IMR-90 (cell line): ENCODE measurements at regions not wholly inside any gene's neighbourhood (a gene's known extent, or its start where the extent isn't known, plus 50 kb on each side); places are given as distances from the start of the nearest gene placed in this dataset.

Experiments
- ATAC-seq: fragments of 200-7000 bp; cut with Tn5 transposase; 2 replicates; pipeline ENCODE4 v1.9.1; 2020; ENCODE audit warnings: low read depth, mild to moderate bottlenecking, moderate library complexity
- BruUV-seq: library from RNA; stranded (reverse); fragments of 400-500 nt; replicated peaks from 2 replicates; lab custom pipeline; 2021; lab: Mats Ljungman, UMichigan
- CTCF ChIA-PET: fragments of 300-600 bp; formaldehyde crosslinking; extraction: SDS; loops from one replicate; lab custom pipeline; 2021; ENCODE audit warnings: antibody characterized with exemption; lab: Yijun Ruan, JAX
- POLR2A ChIA-PET: fragments of 300-600 bp; sonication (Branson Sonifier 250); formaldehyde crosslinking; loops from one replicate; lab custom pipeline; 2022; ENCODE audit warnings: antibody characterized with exemption; ENCODE audit not compliant: unreplicated experiment; lab: Charles Lee
- DNase-seq: peaks from one replicate; pipeline ENCODE4 v3.0.0; 2013
- H2AFZ ChIP-seq: replicated peaks from 2 replicates; pipeline ENCODE3; 2013; ENCODE audit warnings: low read length, mild to moderate bottlenecking; ENCODE audit not compliant: poor library complexity
- H2AK5ac ChIP-seq: 2 replicates; pipeline ENCODE4 v1.6.1; 2013; ENCODE audit warnings: low read depth, low read length, inconsistent platforms
- H2AK9ac ChIP-seq: replicated peaks from 2 replicates; pipeline ENCODE3; 2013; ENCODE audit warnings: mild to moderate bottlenecking, low read depth, low read length, moderate library complexity; ENCODE audit not compliant: poor library complexity
- H2BK120ac ChIP-seq: 2 replicates; pipeline ENCODE4 v1.6.1; 2013; ENCODE audit warnings: low read depth, low read length, inconsistent platforms
- H2BK15ac ChIP-seq: 3 replicates; pipeline ENCODE4 v1.6.1; 2013; ENCODE audit warnings: low read depth, low read length, inconsistent platforms
- H2BK20ac ChIP-seq: 2 replicates; pipeline ENCODE4 v1.6.1; 2013; ENCODE audit warnings: low read depth, mild to moderate bottlenecking, inconsistent platforms, low read length, moderate library complexity
- H2BK5ac ChIP-seq: 2 replicates; pipeline ENCODE4 v1.6.1; 2013; ENCODE audit warnings: mild to moderate bottlenecking, low read depth, low read length, inconsistent platforms; ENCODE audit not compliant: poor library complexity, severe bottlenecking
- H3K14ac ChIP-seq: replicated peaks from 2 replicates; pipeline ENCODE4 v1.6.1; 2013; ENCODE audit warnings: low read depth, low read length, inconsistent platforms
- H3K18ac ChIP-seq: 2 replicates; pipeline ENCODE4 v1.6.1; 2013; ENCODE audit warnings: low read depth, low read length, control low read depth
- H3K23ac ChIP-seq: 2 replicates; pipeline ENCODE4 v1.6.1; 2013; ENCODE audit warnings: low read depth, low read length, inconsistent platforms
- H3K27ac ChIP-seq: 2 replicates; pipeline ENCODE4 v1.5.1; 2013; ENCODE audit warnings: mild to moderate bottlenecking, control low read depth, low read length; ENCODE audit not compliant: insufficient read depth
- H3K27me3 ChIP-seq: 2 replicates; pipeline ENCODE4 v1.6.1; 2013; ENCODE audit warnings: low read length; ENCODE audit not compliant: control insufficient read depth, insufficient read depth
- H3K36me3 ChIP-seq: 2 replicates; pipeline ENCODE4 v1.6.1; 2013; ENCODE audit warnings: low read length, mixed read lengths; ENCODE audit not compliant: control insufficient read depth, insufficient read depth
- H3K4ac ChIP-seq: 2 replicates; pipeline ENCODE4 v1.6.1; 2013; ENCODE audit warnings: low read depth, low read length, inconsistent platforms
- H3K4me1 ChIP-seq: 2 replicates; pipeline ENCODE4 v1.6.1; 2013; ENCODE audit warnings: low read length, mixed read lengths; ENCODE audit not compliant: control insufficient read depth, insufficient read depth
- H3K4me2 ChIP-seq: 2 replicates; pipeline ENCODE4 v1.6.1; 2013; ENCODE audit warnings: low read depth, mild to moderate bottlenecking, control low read depth, low read length, moderate library complexity
- H3K4me3 ChIP-seq: 2 replicates; pipeline ENCODE4 v1.5.1; 2013; ENCODE audit warnings: low read depth, mild to moderate bottlenecking, control low read depth, low read length, moderate library complexity; ENCODE audit not compliant: insufficient read depth
- H3K56ac ChIP-seq: 2 replicates; pipeline ENCODE4 v1.6.1; 2013; ENCODE audit warnings: low read length, inconsistent platforms; ENCODE audit not compliant: insufficient read depth; ENCODE audit errors: extremely low read depth
- H3K79me1 ChIP-seq, 2 experiments: 2 replicates each; pipeline ENCODE4 v1.6.1; 2013; ENCODE audit warnings: low read length in 2 of 2, inconsistent platforms in 1 of 2, low read depth in 1 of 2
- H3K9ac ChIP-seq: 2 replicates; pipeline ENCODE4 v1.6.1; 2013; ENCODE audit warnings: low read depth, low read length, control low read depth
- H3K9me1 ChIP-seq: 2 replicates; pipeline ENCODE4 v1.6.1; 2013; ENCODE audit warnings: low read length, inconsistent platforms; ENCODE audit not compliant: insufficient read depth
- H3K9me3 ChIP-seq: 2 replicates; pipeline ENCODE4 v1.6.1; 2013; ENCODE audit warnings: low read length; ENCODE audit not compliant: control insufficient read depth, insufficient read depth
- H4K20me1 ChIP-seq: 2 replicates; pipeline ENCODE4 v1.6.1; 2013; ENCODE audit warnings: low read length, inconsistent platforms; ENCODE audit not compliant: insufficient read depth
- H4K5ac ChIP-seq: 2 replicates; pipeline ENCODE4 v1.6.1; 2013; ENCODE audit warnings: mild to moderate bottlenecking, low read depth, low read length, control low read depth
- H4K8ac ChIP-seq, 2 experiments: 2 replicates each; pipeline ENCODE4 v1.6.1; 2013; ENCODE audit warnings: low read depth in 2 of 2, low read length in 2 of 2, control low read depth in 1 of 2, inconsistent platforms in 1 of 2
- H4K91ac ChIP-seq: 2 replicates; pipeline ENCODE4 v1.6.1; 2013; ENCODE audit warnings: low read depth, low read length, inconsistent platforms; ENCODE audit not compliant: insufficient read depth
- BHLHE40 ChIP-seq: fragments of 150-350 bp; IDR thresholded peaks from 2 replicates; pipeline ENCODE4 v1.6.1; 2016; ENCODE audit warnings: mild to moderate bottlenecking, low read depth, low read length
- CHD1 ChIP-seq: IDR thresholded peaks from 2 replicates; pipeline ENCODE4 v1.6.1; 2012; ENCODE audit warnings: low read depth, low read length, improper control_type of control experiment
- FOS ChIP-seq: fragments of 150-350 bp; IDR thresholded peaks from 2 replicates; pipeline ENCODE4 v1.6.1; 2016; ENCODE audit warnings: low read depth, low read length
- MAFK ChIP-seq: IDR thresholded peaks from 2 replicates; pipeline ENCODE4 v1.6.1; 2012; ENCODE audit warnings: low read depth, low read length, improper control_type of control experiment
- MAZ ChIP-seq: IDR thresholded peaks from 2 replicates; pipeline ENCODE4 v1.6.1; 2012; ENCODE audit warnings: low read depth, mild to moderate bottlenecking, low read length, improper control_type of control experiment, moderate library complexity, borderline replicate concordance
- NFE2L2 ChIP-seq: fragments of 150-350 bp; IDR thresholded peaks from 2 replicates; pipeline ENCODE4 v1.6.1; 2016; ENCODE audit warnings: low read depth, mild to moderate bottlenecking, low read length
- SMC3 ChIP-seq: fragments of 150-350 bp; IDR thresholded peaks from 2 replicates; pipeline ENCODE4 v1.6.1; 2016; ENCODE audit warnings: low read depth, mild to moderate bottlenecking, antibody characterized with exemption, low read length, moderate library complexity
- WGBS, 2 experiments: methylation state at CpG; one replicate each; pipeline versions ENCODE4 v1.1.5 to v1.1.7; 2013; ENCODE audit warnings: missing lambda C conversion rate in 2 of 2; ENCODE audit not compliant: insufficient read length in 1 of 2; ENCODE audit errors: extremely low coverage in 2 of 2; 5-methylcytosine and 5-hydroxymethylcytosine counted together
- dilution Hi-C: fragments of 300-500 bp; cut with HindIII; formaldehyde crosslinking; loops from one replicate; pipeline ENCODE4 v1.14.3; 2018; ENCODE audit warnings: low sequenced_read_pairs; ENCODE audit not compliant: unreplicated experiment
- in situ Hi-C: fragments of 300-500 bp; cut with MboI; formaldehyde crosslinking; loops from 3 replicates; pipeline ENCODE4 v1.14.3; 2019; ENCODE audit warnings: low sequenced_read_pairs, inconsistent platforms, mixed read lengths
- intact Hi-C: fragments of 100-400 bp; cut with micrococcal nuclease; formaldehyde crosslinking; loops from 2 replicates; pipeline ENCODE4 v1.10.0; 2022
- TF ChIP-seq, protein P1 (sequence below): fragments of 150-350 bp; IDR thresholded peaks from 2 replicates; pipeline ENCODE4 v1.6.1; 2016; ENCODE audit warnings: low read depth, mild to moderate bottlenecking, low read length, moderate library complexity, borderline replicate concordance
- TF ChIP-seq, protein P2 (sequence below): fragments of 150-350 bp; IDR thresholded peaks from 2 replicates; pipeline ENCODE4 v1.6.1; 2017; ENCODE audit warnings: mild to moderate bottlenecking, antibody characterized with exemption, low read length, low read depth

DNA sequence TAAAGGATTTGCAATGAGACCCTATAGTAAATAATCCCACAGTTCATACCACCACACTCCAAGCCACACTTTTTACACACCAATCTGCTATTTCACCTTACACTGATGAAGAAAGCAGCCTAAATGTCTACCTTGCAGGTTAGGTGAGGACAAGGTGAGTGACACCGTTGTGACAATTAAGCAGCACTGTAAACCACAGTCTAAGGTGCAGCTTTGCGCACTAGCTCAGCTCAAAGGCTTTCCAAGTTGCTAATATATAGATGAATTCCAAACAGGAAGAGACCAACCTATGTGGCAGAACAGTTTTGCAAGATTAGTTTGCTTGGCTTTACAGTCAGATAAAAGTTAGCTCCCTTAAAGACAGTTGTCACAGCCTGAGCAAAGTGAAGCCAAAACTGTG lies 429.5 kb upstream of the MARCKS start:
- H3K14ac ChIP-seq = 0 out of 2 replicates have a peak overlapping the region, but pooled peaks have one; percentile 4
- H3K4ac ChIP-seq = no peak overlapping the region
- H3K27ac ChIP-seq = no peak overlapping the region
- POLR2A ChIA-PET = no interaction called here
- no peaks in the 10 kb centered on the region for H3K9me3 ChIP-seq
- H4K5ac ChIP-seq = no peak overlapping the region
- no peak for DNase-seq
- H3K23ac ChIP-seq = no peak overlapping the region
- H4K91ac ChIP-seq = no peak overlapping the region
- dilution Hi-C loops = no loop called here
- CTCF ChIA-PET = no interaction called here
- no peak overlapping the region for H3K9ac ChIP-seq
- in situ Hi-C loops = no loop called here
- TF ChIP-seq MAZ (no peak), CHD1 (no peak), MAFK (no peak), BHLHE40 (no peak), SMC3 (no peak), FOS (no peak), NFE2L2 (no peak)
- TF ChIP-seq, protein P1, sequence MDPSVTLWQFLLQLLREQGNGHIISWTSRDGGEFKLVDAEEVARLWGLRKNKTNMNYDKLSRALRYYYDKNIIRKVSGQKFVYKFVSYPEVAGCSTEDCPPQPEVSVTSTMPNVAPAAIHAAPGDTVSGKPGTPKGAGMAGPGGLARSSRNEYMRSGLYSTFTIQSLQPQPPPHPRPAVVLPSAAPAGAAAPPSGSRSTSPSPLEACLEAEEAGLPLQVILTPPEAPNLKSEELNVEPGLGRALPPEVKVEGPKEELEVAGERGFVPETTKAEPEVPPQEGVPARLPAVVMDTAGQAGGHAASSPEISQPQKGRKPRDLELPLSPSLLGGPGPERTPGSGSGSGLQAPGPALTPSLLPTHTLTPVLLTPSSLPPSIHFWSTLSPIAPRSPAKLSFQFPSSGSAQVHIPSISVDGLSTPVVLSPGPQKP = no peak
- TF ChIP-seq, protein P2, sequence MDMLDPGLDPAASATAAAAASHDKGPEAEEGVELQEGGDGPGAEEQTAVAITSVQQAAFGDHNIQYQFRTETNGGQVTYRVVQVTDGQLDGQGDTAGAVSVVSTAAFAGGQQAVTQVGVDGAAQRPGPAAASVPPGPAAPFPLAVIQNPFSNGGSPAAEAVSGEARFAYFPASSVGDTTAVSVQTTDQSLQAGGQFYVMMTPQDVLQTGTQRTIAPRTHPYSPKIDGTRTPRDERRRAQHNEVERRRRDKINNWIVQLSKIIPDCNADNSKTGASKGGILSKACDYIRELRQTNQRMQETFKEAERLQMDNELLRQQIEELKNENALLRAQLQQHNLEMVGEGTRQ = no peak
- H2BK15ac ChIP-seq = no peak overlapping the region
- peaks cover 2% of the 10 kb centered on the region; the same call in 1 of the 2 replicates for H3K4me1 ChIP-seq
- no peak overlapping the region for H2BK20ac ChIP-seq
- H4K8ac ChIP-seq = no peak overlapping the region
- no TSS peak for BruUV-seq
- H3K36me3 ChIP-seq = no peaks in the 10 kb centered on the region
- no peak overlapping the region for H2BK5ac ChIP-seq
- H3K56ac ChIP-seq = no peak overlapping the region
- no CpG with 5 or more reads among the region's 2 CpGs for WGBS, 2 experiments
- H3K27me3 ChIP-seq = no peaks in the 10 kb centered on the region
- no peak overlapping the region for H3K18ac ChIP-seq
- no peak overlapping the region for H2BK120ac ChIP-seq
- no peak overlapping the region for H2AFZ ChIP-seq
- no peak overlapping the region for H3K4me3 ChIP-seq
- no peaks in the 10 kb centered on the region for H4K20me1 ChIP-seq
- no peak overlapping the region for H2AK5ac ChIP-seq
- H3K9me1 ChIP-seq = peaks cover 2% of the 10 kb centered on the region; the same call in 1 of the 2 replicates
- H3K79me1 ChIP-seq = no peaks in the 10 kb centered on the region
- H3K4me2 ChIP-seq = no peak overlapping the region
- ATAC-seq = no peak
- intact Hi-C loops = no loop called here
- H2AK9ac ChIP-seq = no peak overlapping the region
